T-helper 17 cell (primary cell): ENCODE measurements at regions not wholly inside any gene's neighbourhood (a gene's known extent, or its start where the extent isn't known, plus 50 kb on each side); places are given as distances from the start of the nearest gene placed in this dataset.

Source experiments
- ATAC-seq: fragments of 150-1000 bp; cut with Tn5 transposase; 2 replicates; pipeline ENCODE4 v1.10.0; 2021; ENCODE audit warnings: mild to moderate bottlenecking, moderate library complexity
- DNase-seq, 3 donors: peaks; one replicate each; pipeline versions ENCODE4 v3.0.0 to v3.0.0-alpha.2; 2020 to 2021
- H3K9me3 ChIP-seq: one replicate; pipeline ENCODE4 v1.7.0; 2013; ENCODE audit warnings: low read length, mild to moderate bottlenecking; ENCODE audit not compliant: control insufficient read depth, poor library complexity, severe bottlenecking
- H3K27ac Mint-ChIP-seq: one replicate; pipeline ENCODE4 v1.8.0; 2022; ENCODE audit warnings: mild to moderate bottlenecking, moderate library complexity, mixed read lengths
- H3K27me3 Mint-ChIP-seq: one replicate; pipeline ENCODE4 v1.8.0; 2022; ENCODE audit warnings: mixed read lengths
- H3K36me3 Mint-ChIP-seq: one replicate; pipeline ENCODE4 v1.8.0; 2022; ENCODE audit warnings: low read depth, mixed read lengths
- H3K4me1 Mint-ChIP-seq: one replicate; pipeline ENCODE4 v1.8.0; 2022; ENCODE audit warnings: mild to moderate bottlenecking, mixed read lengths
- H3K4me3 Mint-ChIP-seq: one replicate; pipeline ENCODE4 v1.8.0; 2022; ENCODE audit warnings: mild to moderate bottlenecking, moderate library complexity, mixed read lengths

GRCh38 chr15:35813573-35813972 is 267.6 kb upstream of the DPH6 start:
- no peak for DNase-seq
- no peaks in the 10 kb centered on the region for H3K36me3 Mint-ChIP-seq
- no peak for ATAC-seq
- no peak overlapping the region for H3K27ac Mint-ChIP-seq
- no peaks in the 10 kb centered on the region for H3K4me1 Mint-ChIP-seq
- H3K9me3 ChIP-seq: no peaks in the 10 kb centered on the region
- no peaks in the 10 kb centered on the region for H3K27me3 Mint-ChIP-seq
- no peak overlapping the region for H3K4me3 Mint-ChIP-seq

GRCh38 chr15:35818846-35819245 is 272.9 kb upstream of the DPH6 start:
- Mint-ChIP-seq H3K4me1 (no peaks in the 10 kb centered on the region), H3K4me3 (no peak overlapping the region), H3K36me3 (no peaks in the 10 kb centered on the region), H3K27ac (no peak overlapping the region), H3K27me3 (peaks cover 4% of the 10 kb centered on the region)
- ATAC-seq: no peak
- no peaks in the 10 kb centered on the region for H3K9me3 ChIP-seq
- DNase-seq: no peak

- no peak overlapping the region for H3K27ac Mint-ChIP-seq
- H3K4me3 Mint-ChIP-seq: no peak overlapping the region
- peaks cover 2% of the 10 kb centered on the region for H3K36me3 Mint-ChIP-seq
Measured at GRCh38 chr15:35822153-35822552, 276.2 kb upstream of the DPH6 start.

GRCh38 chr15:35827141-35827540 is 281.2 kb upstream of the DPH6 start:
- ATAC-seq (no peak), DNase-seq (no peak)
- H3K4me3 Mint-ChIP-seq: no peak overlapping the region
- no peaks in the 10 kb centered on the region for H3K9me3 ChIP-seq
- H3K36me3 Mint-ChIP-seq: peaks cover 2% of the 10 kb centered on the region
- no peak overlapping the region for H3K27ac Mint-ChIP-seq
- no peaks in the 10 kb centered on the region for H3K4me1 Mint-ChIP-seq
- H3K27me3 Mint-ChIP-seq: peaks cover 4% of the 10 kb centered on the region

More at GRCh38 chr15:35822153-35822552, 276.2 kb upstream of the DPH6 start:
- Mint-ChIP-seq H3K4me1 (no peaks in the 10 kb centered on the region), H3K27me3 (peaks cover 4% of the 10 kb centered on the region)
- H3K9me3 ChIP-seq: no peaks in the 10 kb centered on the region
- no peak for DNase-seq
- ATAC-seq: no peak

- ATAC-seq (no peak), DNase-seq (no peak)
Measured at GRCh38 chr15:35827911-35828310, 281.9 kb upstream of the DPH6 start.

GRCh38 chr15:35833581-35833980 is 287.6 kb upstream of the DPH6 start:
- no peaks in the 10 kb centered on the region for H3K27me3 Mint-ChIP-seq
- no peak overlapping the region for H3K4me3 Mint-ChIP-seq
- H3K36me3 Mint-ChIP-seq: no peaks in the 10 kb centered on the region
- H3K4me1 Mint-ChIP-seq: no peaks in the 10 kb centered on the region
- no peak overlapping the region for H3K27ac Mint-ChIP-seq
- no peaks in the 10 kb centered on the region for H3K9me3 ChIP-seq
- ATAC-seq (no peak), DNase-seq (no peak)

More at GRCh38 chr15:35827911-35828310, 281.9 kb upstream of the DPH6 start:
- Mint-ChIP-seq H3K4me1 (no peaks in the 10 kb centered on the region), H3K4me3 (no peak overlapping the region), H3K27ac (no peak overlapping the region), H3K27me3 (peaks cover 4% of the 10 kb centered on the region), H3K36me3 (peaks cover 2% of the 10 kb centered on the region)
- no peaks in the 10 kb centered on the region for H3K9me3 ChIP-seq

GRCh38 chr15:35834216-35834830 is 288.4 kb upstream of the DPH6 start:
- H3K4me1 Mint-ChIP-seq: no peaks in the 10 kb centered on the region
- ATAC-seq (no peak), DNase-seq (no peak)
- no peak overlapping the region for H3K4me3 Mint-ChIP-seq
- H3K27ac Mint-ChIP-seq: no peak overlapping the region
- no peaks in the 10 kb centered on the region for H3K27me3 Mint-ChIP-seq
- no peaks in the 10 kb centered on the region for H3K9me3 ChIP-seq
- H3K36me3 Mint-ChIP-seq: no peaks in the 10 kb centered on the region

- no peak overlapping the region for H3K4me3 Mint-ChIP-seq
- DNase-seq (no peak), ATAC-seq (no peak)
- no peaks in the 10 kb centered on the region for H3K36me3 Mint-ChIP-seq
- H3K4me1 Mint-ChIP-seq: no peaks in the 10 kb centered on the region
- no peaks in the 10 kb centered on the region for H3K9me3 ChIP-seq
- H3K27me3 Mint-ChIP-seq: no peaks in the 10 kb centered on the region
- no peak overlapping the region for H3K27ac Mint-ChIP-seq
Measured at GRCh38 chr15:35834866-35835265, 288.9 kb upstream of the DPH6 start.

GRCh38 chr15:35838424-35839111 is 292.6 kb upstream of the DPH6 start:
- no peak overlapping the region for H3K4me3 Mint-ChIP-seq
- H3K4me1 Mint-ChIP-seq: no peaks in the 10 kb centered on the region
- DNase-seq: no peak
- H3K36me3 Mint-ChIP-seq: no peaks in the 10 kb centered on the region
- no peak for ATAC-seq
- H3K9me3 ChIP-seq: no peaks in the 10 kb centered on the region
- peaks cover 5% of the 10 kb centered on the region for H3K27me3 Mint-ChIP-seq
- H3K27ac Mint-ChIP-seq: no peak overlapping the region

- ATAC-seq (no peak), DNase-seq (no peak)
- no peaks in the 10 kb centered on the region for H3K9me3 ChIP-seq
- Mint-ChIP-seq H3K36me3 (no peaks in the 10 kb centered on the region), H3K27ac (no peak overlapping the region), H3K27me3 (peaks cover 11% of the 10 kb centered on the region), H3K4me1 (no peaks in the 10 kb centered on the region), H3K4me3 (no peak overlapping the region)
Measured at GRCh38 chr15:35842631-35843030, 296.7 kb upstream of the DPH6 start.

GRCh38 chr15:35843498-35843897 is 297.5 kb upstream of the DPH6 start:
- no peaks in the 10 kb centered on the region for H3K4me1 Mint-ChIP-seq
- peaks cover 11% of the 10 kb centered on the region for H3K27me3 Mint-ChIP-seq
- ATAC-seq (no peak), DNase-seq (no peak)
- no peak overlapping the region for H3K4me3 Mint-ChIP-seq
- no peaks in the 10 kb centered on the region for H3K9me3 ChIP-seq
- H3K36me3 Mint-ChIP-seq: no peaks in the 10 kb centered on the region
- H3K27ac Mint-ChIP-seq: no peak overlapping the region

- no peaks in the 10 kb centered on the region for H3K36me3 Mint-ChIP-seq
- H3K4me3 Mint-ChIP-seq: no peak overlapping the region
- H3K9me3 ChIP-seq: no peaks in the 10 kb centered on the region
- peaks cover 6% of the 10 kb centered on the region for H3K27me3 Mint-ChIP-seq
- no peak for ATAC-seq
- no peaks in the 10 kb centered on the region for H3K4me1 Mint-ChIP-seq
- no peak for DNase-seq
- no peak overlapping the region for H3K27ac Mint-ChIP-seq
Measured at GRCh38 chr15:35850284-35850683, 304.3 kb upstream of the DPH6 start.

- Mint-ChIP-seq H3K4me1 (no peaks in the 10 kb centered on the region), H3K27me3 (peaks cover 6% of the 10 kb centered on the region), H3K27ac (no peak overlapping the region), H3K36me3 (no peaks in the 10 kb centered on the region), H3K4me3 (no peak overlapping the region)
- H3K9me3 ChIP-seq: no peaks in the 10 kb centered on the region
- ATAC-seq (no peak), DNase-seq (no peak)
Measured at GRCh38 chr15:35851491-35851890, 305.5 kb upstream of the DPH6 start.
